Activated CD4-positive, alpha-beta T cell treated with anti-CD3 and anti-CD28 coated beads, Interleukin-10, Interleukin-2, amounts not matched to agents 100 ng/mL and 50 ng/mL, durations not matched to agents 16 hours and 8 hours (primary cell): ENCODE measurements at regions not wholly inside any gene's neighbourhood (a gene's known extent, or its start where the extent isn't known, plus 50 kb on each side); places are given as distances from the start of the nearest gene placed in this dataset.

Experiments
- DNase-seq: peaks from one replicate; pipeline ENCODE4 v3.0.0-alpha.2; 2020

- DNase-seq = no peak
Observed at GRCh38 chr10:3689871-3690510, 95.0 kb downstream of the KLF6 start.

- DNase-seq = no peak
Observed at GRCh38 chr10:3687510-3688081, 97.4 kb downstream of the KLF6 start.

- no peak for DNase-seq
Observed at GRCh38 chr10:3685384-3685783, 99.6 kb downstream of the KLF6 start.

GRCh38 chr10:3684891-3685290 lies 100.1 kb downstream of the KLF6 start:
- DNase-seq = peak; percentile 33

- DNase-seq = no peak
Observed at GRCh38 chr10:3683560-3683959, 101.4 kb downstream of the KLF6 start.

- DNase-seq = no peak
Observed at GRCh38 chr10:3682745-3683144, 102.3 kb downstream of the KLF6 start.

GRCh38 chr10:3681642-3682554 lies 103.1 kb downstream of the KLF6 start:
- DNase-seq = no peak

GRCh38 chr10:3679950-3680629 lies 104.9 kb downstream of the KLF6 start:
- no peak for DNase-seq

GRCh38 chr10:3678629-3679227 lies 106.3 kb downstream of the KLF6 start:
- no peak for DNase-seq

GRCh38 chr10:3676564-3676963 lies 108.4 kb downstream of the KLF6 start:
- DNase-seq = no peak

GRCh38 chr10:3672220-3672619 lies 112.8 kb downstream of the KLF6 start:
- DNase-seq = no peak

GRCh38 chr10:3671386-3671955 lies 113.5 kb downstream of the KLF6 start:
- DNase-seq = no peak

- DNase-seq = peak; percentile 32
Observed at GRCh38 chr10:3668966-3669330, 116.1 kb downstream of the KLF6 start.

GRCh38 chr10:3668276-3668965 lies 116.6 kb downstream of the KLF6 start:
- DNase-seq = peak; percentile 73

GRCh38 chr10:3666525-3667302 lies 118.3 kb downstream of the KLF6 start:
- DNase-seq = peak; percentile 30

GRCh38 chr10:3665316-3665908 lies 119.6 kb downstream of the KLF6 start:
- no peak for DNase-seq

GRCh38 chr10:3662775-3663174 lies 122.2 kb downstream of the KLF6 start:
- DNase-seq = no peak

- no peak for DNase-seq
Observed at GRCh38 chr10:3661271-3661670, 123.7 kb downstream of the KLF6 start.

- DNase-seq = peak; percentile 12
Observed at GRCh38 chr10:3660753-3661152, 124.3 kb downstream of the KLF6 start.

GRCh38 chr10:3659203-3659917 lies 125.6 kb downstream of the KLF6 start:
- no peak for DNase-seq
